ENCODE measurements at regions not wholly inside any gene's neighbourhood (a gene's known extent, or its start where the extent isn't known, plus 50 kb on each side); places are given as distances from the start of the nearest gene placed in this dataset.
A peak's percentile ranks its signal among the peaks of the same experiment; 100 is the strongest.

DNA sequence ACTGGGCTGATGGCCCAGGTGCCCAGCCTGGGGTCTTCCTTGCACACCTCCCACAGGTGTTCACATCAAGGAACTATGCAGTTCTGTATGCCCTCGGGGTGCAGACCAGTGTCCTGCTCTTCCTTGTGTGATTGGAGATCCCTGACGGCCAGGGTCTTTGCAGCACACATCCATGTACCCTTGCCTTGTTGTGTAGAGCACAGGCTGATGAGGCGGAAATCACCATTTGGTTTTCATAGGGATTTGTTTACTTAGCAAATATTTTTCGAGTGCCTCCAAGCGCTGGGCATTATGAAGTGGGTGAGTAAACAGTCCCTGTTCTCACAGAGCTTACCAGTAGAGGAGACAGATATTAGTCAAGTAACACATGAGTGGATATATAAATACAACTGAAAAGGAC, 209.3 kb upstream of the UMPS start:
- Histone ChIP-seq H3K4me1 (replicated peaks in 1 of 4; ENCODE audit: control insufficient read depth in 3 of 4, insufficient read depth in 4 of 4, low read length in 3 of 4) (peaks cover 0 to 7% (median 3%) of the 10 kb centered on the region in 4 experiments; a peak in 3 of 7 replicates), H3K4me3 (ENCODE audit: extremely low read depth in 1 of 4, insufficient read depth in 2 of 4, low read depth in 3 of 4, low read length in 4 of 4) (no peak overlapping the region), H2BK5ac (ENCODE audit: low read depth, low read length) (no peak overlapping the region), H3K23me2 (ENCODE audit: low read depth, low read length) (no peaks in the 10 kb centered on the region), H2BK20ac (ENCODE audit: low read length) (peak overlapping the region; percentile 77; the same call in 1 of the 2 replicates), H4K91ac (replicated peaks; ENCODE audit: insufficient read length, low read length) (no peak overlapping the region), H2BK120ac (replicated peaks; ENCODE audit: low read depth, low read length) (no peak overlapping the region), H3K4ac (replicated peaks; ENCODE audit: insufficient read length, low read depth, low read length) (no peak overlapping the region), H3K23ac (ENCODE audit: insufficient read length) (no peak overlapping the region), H2BK12ac (ENCODE audit: low read depth, low read length) (no peak overlapping the region), H3K79me1 (ENCODE audit: low read depth, low read length) (no peaks in the 10 kb centered on the region; the same call in 1 of the 2 replicates), H3K18ac (ENCODE audit: extremely low read depth, low read length) (0 out of 2 replicates have a peak overlapping the region, but pooled peaks have one; percentile 44), H3K56ac (replicated peaks; ENCODE audit: insufficient read length, low read depth, low read length) (no peak overlapping the region), H4K5ac (ENCODE audit: insufficient read length, low read depth, low read length) (no peak overlapping the region), H3K9me3 (ENCODE audit: insufficient read depth in 2 of 2, low read depth in 1 of 2, low read length in 1 of 2) (no peaks in the 10 kb centered on the region), H2BK15ac (ENCODE audit: low read length) (no peak overlapping the region), H2AFZ (ENCODE audit: low read length) (no peak overlapping the region), H3K27me3 (replicated peaks in 1 of 4; ENCODE audit: control insufficient read depth in 3 of 4, extremely low read depth in 1 of 4, insufficient read depth in 3 of 4, low read length in 3 of 4) (no peaks in the 10 kb centered on the region), H4K8ac (ENCODE audit: extremely low read depth, insufficient read depth, low read length) (no peak overlapping the region), H3K79me2 (ENCODE audit: control insufficient read depth in 1 of 2, insufficient read depth in 2 of 2, low read length in 2 of 2) (no peaks in the 10 kb centered on the region), H3K36me3 (ENCODE audit: control insufficient read depth in 2 of 4, insufficient read depth in 4 of 4, low read length in 3 of 4) (no peaks in the 10 kb centered on the region), H3K9ac (replicated peaks in 1 of 4; ENCODE audit: extremely low read depth in 1 of 4, low read depth in 3 of 4, low read length in 3 of 4) (no peak overlapping the region), H4K20me1 (replicated peaks in 1 of 2; ENCODE audit: control insufficient read depth in 1 of 2, insufficient read depth in 2 of 2, low read length in 2 of 2) (no peaks in the 10 kb centered on the region), H2AK5ac (ENCODE audit: low read depth, low read length) (no peak overlapping the region), H3K4me2 (ENCODE audit: insufficient read depth in 1 of 2, low read depth in 2 of 2, low read length in 2 of 2) (no peak overlapping the region), H3K14ac (ENCODE audit: insufficient read length) (no peak overlapping the region), H3K27ac (ENCODE audit: low read depth, low read length) (no peak overlapping the region)
- FAIRE-seq (no peak), DNase-seq (ENCODE audit: low read depth in 1 of 2, low spot score in 2 of 2) (no peak)
- TF ChIP-seq, protein P1, sequence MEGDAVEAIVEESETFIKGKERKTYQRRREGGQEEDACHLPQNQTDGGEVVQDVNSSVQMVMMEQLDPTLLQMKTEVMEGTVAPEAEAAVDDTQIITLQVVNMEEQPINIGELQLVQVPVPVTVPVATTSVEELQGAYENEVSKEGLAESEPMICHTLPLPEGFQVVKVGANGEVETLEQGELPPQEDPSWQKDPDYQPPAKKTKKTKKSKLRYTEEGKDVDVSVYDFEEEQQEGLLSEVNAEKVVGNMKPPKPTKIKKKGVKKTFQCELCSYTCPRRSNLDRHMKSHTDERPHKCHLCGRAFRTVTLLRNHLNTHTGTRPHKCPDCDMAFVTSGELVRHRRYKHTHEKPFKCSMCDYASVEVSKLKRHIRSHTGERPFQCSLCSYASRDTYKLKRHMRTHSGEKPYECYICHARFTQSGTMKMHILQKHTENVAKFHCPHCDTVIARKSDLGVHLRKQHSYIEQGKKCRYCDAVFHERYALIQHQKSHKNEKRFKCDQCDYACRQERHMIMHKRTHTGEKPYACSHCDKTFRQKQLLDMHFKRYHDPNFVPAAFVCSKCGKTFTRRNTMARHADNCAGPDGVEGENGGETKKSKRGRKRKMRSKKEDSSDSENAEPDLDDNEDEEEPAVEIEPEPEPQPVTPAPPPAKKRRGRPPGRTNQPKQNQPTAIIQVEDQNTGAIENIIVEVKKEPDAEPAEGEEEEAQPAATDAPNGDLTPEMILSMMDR (IDR thresholded peaks at IDR 0.05; ENCODE audit: control extremely low read depth in 1 of 3, insufficient read depth in 1 of 3, low read depth in 1 of 3, low read length in 3 of 3): no peak
- TF ChIP-seq ZNF274 (IDR thresholded peaks at IDR 0.05; ENCODE audit: borderline replicate concordance, extremely low read depth, low read length): no peak
- no peak for TF ChIP-seq EGR1 (IDR thresholded peaks at IDR 0.05; ENCODE audit: borderline replicate concordance, low read depth, low read length)
- TF ChIP-seq, protein P2, sequence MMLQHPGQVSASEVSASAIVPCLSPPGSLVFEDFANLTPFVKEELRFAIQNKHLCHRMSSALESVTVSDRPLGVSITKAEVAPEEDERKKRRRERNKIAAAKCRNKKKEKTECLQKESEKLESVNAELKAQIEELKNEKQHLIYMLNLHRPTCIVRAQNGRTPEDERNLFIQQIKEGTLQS (IDR thresholded peaks at IDR 0.05; ENCODE audit: insufficient read depth, low read depth, low read length): no peak
- TF ChIP-seq SP1 (IDR thresholded peaks at IDR 0.05; ENCODE audit: low read depth, low read length): no peak
- no peak for TF ChIP-seq CREB1 (IDR thresholded peaks at IDR 0.05)
- no peak for TF ChIP-seq CTBP2 (IDR thresholded peaks at IDR 0.05; ENCODE audit: borderline replicate concordance, insufficient read depth, insufficient read length, low read length)
- TF ChIP-seq CHD2 (IDR thresholded peaks at IDR 0.05; ENCODE audit: low read length): no peak
- no peak for TF ChIP-seq GABPA (IDR thresholded peaks at IDR 0.05; ENCODE audit: borderline replicate concordance, insufficient read depth, low read length)
- CTCF ChIA-PET (ENCODE audit: partially characterized antibody): interaction anchor here (0.9 to 4.2 kb wide), 5 partner anchors 8 to 30 kb away, joined by 3 to 16 read pairs (median 3); no protein-coding TSS in a partner anchor
- POLR2A ChIA-PET (ENCODE audit: partially characterized antibody): no interaction called here
- 77% methylated on average over 5 of the region's 5 CpGs; no CpG with 5 or more reads in 1 of the 2 experiments for WGBS, 2 experiments (ENCODE audit: extremely low coverage in 1 of 2, insufficient coverage in 1 of 2, insufficient read length in 1 of 2, insufficient replicate concordance in 2 of 2, low coverage in 1 of 2, low lambda C conversion rate in 2 of 2, missing lambda C conversion rate in 1 of 2)
